GM10266 (cell line): ENCODE measurements at regions not wholly inside any gene's neighbourhood (a gene's known extent, or its start where the extent isn't known, plus 50 kb on each side); places are given as distances from the start of the nearest gene placed in this dataset.
"Not testable (repeated sequence)": the region's sequence is repeated elsewhere in the genome, so short reads cannot be mapped to it uniquely, and the experiment has no call there.

Experiments
- DNase-seq: peaks from one replicate; pipeline ENCODE4 v3.0.0; 2012; ENCODE audit errors: extremely low spot score
- CTCF ChIP-seq: IDR thresholded peaks from 2 replicates; pipeline ENCODE4 v1.5.1; 2012; ENCODE audit warnings: mild to moderate bottlenecking, low read depth; ENCODE audit not compliant: control insufficient read depth, insufficient read depth; ENCODE audit errors: missing control alignments

GRCh38 chr9:107780960-107781359, 291.4 kb upstream of the KLF4 start:
- TF ChIP-seq CTCF = no peak

GRCh38 chr9:107779731-107780130, 290.2 kb upstream of the KLF4 start:
- no peak for TF ChIP-seq CTCF
- no peak for DNase-seq

More at GRCh38 chr9:107780960-107781359, 291.4 kb upstream of the KLF4 start:
- DNase-seq = no peak

- no peak for DNase-seq
- no peak for TF ChIP-seq CTCF
Measured at GRCh38 chr9:107778661-107779060, 289.1 kb upstream of the KLF4 start.

- DNase-seq = not testable (repeated sequence)
Measured at GRCh38 chr9:107774099-107774498, 284.5 kb upstream of the KLF4 start.

- no peak for TF ChIP-seq CTCF
Measured at GRCh38 chr9:107772988-107773387, 283.4 kb upstream of the KLF4 start.

GRCh38 chr9:107770716-107771115, 281.1 kb upstream of the KLF4 start:
- TF ChIP-seq CTCF = no peak
- DNase-seq = no peak

More at GRCh38 chr9:107772988-107773387, 283.4 kb upstream of the KLF4 start:
- DNase-seq = no peak

- DNase-seq = no peak
- no peak for TF ChIP-seq CTCF
Measured at GRCh38 chr9:107768224-107768623, 278.7 kb upstream of the KLF4 start.

- TF ChIP-seq CTCF = no peak
- DNase-seq = no peak
Measured at GRCh38 chr9:107767711-107768110, 278.1 kb upstream of the KLF4 start.

- DNase-seq = not testable (repeated sequence)
Measured at GRCh38 chr9:107763469-107763868, 273.9 kb upstream of the KLF4 start.
